Ishikawa (cell line): ENCODE measurements at regions not wholly inside any gene's neighbourhood (a gene's known extent, or its start where the extent isn't known, plus 50 kb on each side); places are given as distances from the start of the nearest gene placed in this dataset.

Experiments used
- CEBPB ChIP-seq: IDR thresholded peaks from 2 replicates; pipeline ENCODE4 v1.6.1; 2012
- CREB1 ChIP-seq: IDR thresholded peaks from 2 replicates; pipeline ENCODE4 v1.6.1; 2012; ENCODE audit warnings: low read depth
- EGR1 ChIP-seq: IDR thresholded peaks from 2 replicates; pipeline ENCODE4 v1.6.1; 2012
- EP300 ChIP-seq: IDR thresholded peaks from 2 replicates; pipeline ENCODE4 v1.6.1; 2012; ENCODE audit warnings: borderline replicate concordance
- MAX ChIP-seq: IDR thresholded peaks from 2 replicates; pipeline ENCODE4 v1.6.1; 2012
- NFIC ChIP-seq: IDR thresholded peaks from 2 replicates; pipeline ENCODE4 v1.6.1; 2012
- RAD21 ChIP-seq: IDR thresholded peaks from 2 replicates; pipeline ENCODE4 v1.6.1; 2012; ENCODE audit warnings: low read depth
- YY1 ChIP-seq: IDR thresholded peaks from 2 replicates; pipeline ENCODE4 v1.6.1; 2012; ENCODE audit warnings: low read depth
- TF ChIP-seq, protein P1 (sequence below): IDR thresholded peaks from 2 replicates; pipeline ENCODE4 v1.6.1; 2012; ENCODE audit warnings: low read depth, mild to moderate bottlenecking

DNA sequence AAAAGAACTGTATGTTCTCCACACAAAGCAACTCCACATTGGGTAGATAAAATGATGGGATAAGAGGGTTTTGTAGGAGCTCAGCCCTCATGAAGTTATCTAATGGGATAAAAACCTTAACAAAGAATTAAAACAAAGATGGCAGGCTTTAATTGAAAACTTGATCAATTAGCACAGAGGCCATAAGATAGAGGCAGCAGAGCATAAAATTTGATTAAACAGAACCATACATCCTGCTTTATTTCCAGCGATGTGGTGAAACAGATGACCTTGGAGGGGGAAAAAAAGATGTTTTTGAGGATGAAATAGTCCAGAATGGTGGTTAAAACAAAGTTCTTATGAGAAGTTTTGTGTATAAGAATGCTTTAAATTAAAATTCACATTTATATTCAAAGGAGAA, 130.9 kb upstream of the ALCAM start:
- TF ChIP-seq YY1 (no peak), MAX (no peak), EP300 (no peak), RAD21 (no peak), EGR1 (no peak), NFIC (no peak), CEBPB (no peak), CREB1 (no peak)
- TF ChIP-seq, protein P1, sequence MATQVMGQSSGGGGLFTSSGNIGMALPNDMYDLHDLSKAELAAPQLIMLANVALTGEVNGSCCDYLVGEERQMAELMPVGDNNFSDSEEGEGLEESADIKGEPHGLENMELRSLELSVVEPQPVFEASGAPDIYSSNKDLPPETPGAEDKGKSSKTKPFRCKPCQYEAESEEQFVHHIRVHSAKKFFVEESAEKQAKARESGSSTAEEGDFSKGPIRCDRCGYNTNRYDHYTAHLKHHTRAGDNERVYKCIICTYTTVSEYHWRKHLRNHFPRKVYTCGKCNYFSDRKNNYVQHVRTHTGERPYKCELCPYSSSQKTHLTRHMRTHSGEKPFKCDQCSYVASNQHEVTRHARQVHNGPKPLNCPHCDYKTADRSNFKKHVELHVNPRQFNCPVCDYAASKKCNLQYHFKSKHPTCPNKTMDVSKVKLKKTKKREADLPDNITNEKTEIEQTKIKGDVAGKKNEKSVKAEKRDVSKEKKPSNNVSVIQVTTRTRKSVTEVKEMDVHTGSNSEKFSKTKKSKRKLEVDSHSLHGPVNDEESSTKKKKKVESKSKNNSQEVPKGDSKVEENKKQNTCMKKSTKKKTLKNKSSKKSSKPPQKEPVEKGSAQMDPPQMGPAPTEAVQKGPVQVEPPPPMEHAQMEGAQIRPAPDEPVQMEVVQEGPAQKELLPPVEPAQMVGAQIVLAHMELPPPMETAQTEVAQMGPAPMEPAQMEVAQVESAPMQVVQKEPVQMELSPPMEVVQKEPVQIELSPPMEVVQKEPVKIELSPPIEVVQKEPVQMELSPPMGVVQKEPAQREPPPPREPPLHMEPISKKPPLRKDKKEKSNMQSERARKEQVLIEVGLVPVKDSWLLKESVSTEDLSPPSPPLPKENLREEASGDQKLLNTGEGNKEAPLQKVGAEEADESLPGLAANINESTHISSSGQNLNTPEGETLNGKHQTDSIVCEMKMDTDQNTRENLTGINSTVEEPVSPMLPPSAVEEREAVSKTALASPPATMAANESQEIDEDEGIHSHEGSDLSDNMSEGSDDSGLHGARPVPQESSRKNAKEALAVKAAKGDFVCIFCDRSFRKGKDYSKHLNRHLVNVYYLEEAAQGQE = no peak
